NCI-H69 (cell line): ENCODE measurements at regions not wholly inside any gene's neighbourhood (a gene's known extent, or its start where the extent isn't known, plus 50 kb on each side); places are given as distances from the start of the nearest gene placed in this dataset.

Source experiments
- DNase-seq: peaks from one replicate; lab custom pipeline; 2025; lab: John Stamatoyannopoulos, UW

DNA sequence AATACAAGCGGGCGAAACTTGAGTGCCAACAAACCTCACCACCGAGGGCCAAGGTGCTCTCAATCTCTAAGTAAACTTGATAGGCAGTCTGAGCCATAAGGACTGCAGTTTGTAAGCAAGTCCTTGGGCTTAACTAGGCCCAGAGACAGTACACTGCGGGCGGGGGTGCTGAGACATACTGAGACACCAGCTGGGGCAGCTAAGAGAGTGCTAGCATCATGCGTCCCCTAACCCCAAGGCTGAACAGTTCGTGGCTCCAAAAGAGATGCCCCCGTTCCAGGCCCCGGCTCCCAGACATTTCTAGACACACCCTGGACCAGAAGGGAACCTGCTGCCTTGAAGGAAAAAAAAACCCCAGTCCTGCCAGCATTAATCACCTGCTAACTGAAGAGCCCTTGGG is 126.8 kb upstream of the PRDX4 start:
- DNase-seq, result no peak

DNA sequence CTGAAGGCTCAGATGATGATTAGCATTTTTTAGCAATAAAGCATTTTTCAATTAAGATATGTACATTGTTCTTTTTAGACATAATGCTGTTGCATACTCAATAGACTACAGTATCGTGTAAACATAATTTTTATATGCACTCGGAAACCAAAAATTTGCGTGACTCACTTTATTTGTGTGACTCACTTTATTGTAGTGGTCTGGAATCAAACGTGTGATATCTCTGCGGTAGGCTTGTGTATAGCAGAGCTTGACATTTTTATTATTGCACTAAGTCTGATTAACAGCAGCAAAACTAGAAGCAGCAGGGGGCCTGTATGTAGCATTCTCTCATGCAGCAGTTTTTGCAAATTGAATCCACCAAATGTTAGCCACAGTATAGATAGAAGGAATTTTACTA is 119.1 kb upstream of the PRDX4 start:
- DNase-seq, result no peak

DNA sequence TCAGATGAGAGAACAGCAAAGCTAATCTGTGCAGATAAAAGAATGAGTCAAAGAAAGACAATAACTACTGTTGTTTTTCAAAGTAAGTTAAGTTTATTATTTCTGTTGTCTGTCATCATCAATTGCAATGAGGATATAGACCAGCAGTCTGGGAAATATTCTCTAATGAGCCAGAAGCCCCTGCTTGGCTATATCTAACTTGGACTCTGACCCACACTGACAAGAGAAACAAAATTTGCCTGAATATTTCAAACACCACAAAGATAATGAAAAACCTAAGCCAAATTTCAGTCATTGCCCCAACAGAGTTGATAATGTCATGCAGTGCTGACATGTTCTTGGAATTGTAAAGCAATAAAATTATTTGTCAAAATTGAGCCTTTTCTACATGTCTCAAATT is 115.0 kb upstream of the PRDX4 start:
- no peak for DNase-seq

DNA sequence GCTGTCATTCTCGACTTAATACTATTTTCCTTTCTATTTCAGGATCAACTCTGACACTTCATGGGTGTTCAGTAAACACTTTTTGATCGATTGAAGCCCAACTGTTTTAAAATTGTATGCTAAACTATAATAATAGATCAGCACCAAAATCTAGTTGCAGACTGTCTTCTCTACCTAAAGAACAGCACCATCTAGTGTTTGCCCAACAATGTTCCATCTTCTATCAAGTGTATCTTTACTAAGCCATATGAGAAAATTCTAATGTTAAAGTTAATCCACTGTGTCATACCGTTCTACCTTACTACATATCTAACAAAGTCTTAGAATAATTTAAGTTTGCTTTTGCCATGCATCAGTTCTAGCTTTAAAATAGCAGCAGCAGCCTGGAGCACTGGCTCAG is 113.0 kb upstream of the PRDX4 start:
- peak; percentile 64 for DNase-seq

DNA sequence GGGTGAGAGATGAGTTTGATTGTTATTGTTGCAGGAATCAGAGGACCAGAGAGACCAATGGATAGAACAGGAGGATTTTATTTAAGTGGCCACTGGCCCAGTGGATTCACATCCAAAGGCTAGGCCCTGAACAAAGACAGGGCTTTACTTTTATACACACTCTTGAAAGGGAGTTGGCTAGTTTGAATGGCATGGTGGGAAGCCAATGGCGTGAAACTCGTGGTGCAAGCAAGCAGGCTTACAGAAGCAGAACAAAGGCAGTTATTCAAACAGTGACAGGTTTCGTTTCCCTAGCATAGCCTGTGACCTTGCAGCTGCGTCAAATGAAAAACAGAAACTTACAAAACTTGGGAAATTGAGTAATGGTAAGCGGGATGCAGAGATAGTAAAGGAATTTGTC is 110.2 kb upstream of the PRDX4 start:
- no peak for DNase-seq

DNA sequence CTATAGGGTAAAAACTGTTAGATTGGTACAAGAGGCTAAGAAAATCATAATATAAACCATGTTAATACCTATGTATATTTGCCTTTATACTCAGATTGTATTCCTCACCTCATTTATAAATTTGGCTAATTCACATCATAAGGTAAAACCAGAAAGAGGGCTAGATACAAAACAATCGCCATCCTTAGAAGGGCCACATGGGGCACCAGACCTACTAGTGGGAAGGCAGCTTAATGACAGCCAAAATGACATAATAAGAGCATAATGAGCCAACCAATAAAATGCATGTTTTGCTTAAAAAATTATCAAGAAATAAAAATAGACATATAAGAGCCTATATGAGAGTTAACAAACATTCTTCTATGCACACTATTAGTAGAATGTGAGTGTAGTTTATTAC is 107.3 kb upstream of the PRDX4 start:
- no peak for DNase-seq

DNA sequence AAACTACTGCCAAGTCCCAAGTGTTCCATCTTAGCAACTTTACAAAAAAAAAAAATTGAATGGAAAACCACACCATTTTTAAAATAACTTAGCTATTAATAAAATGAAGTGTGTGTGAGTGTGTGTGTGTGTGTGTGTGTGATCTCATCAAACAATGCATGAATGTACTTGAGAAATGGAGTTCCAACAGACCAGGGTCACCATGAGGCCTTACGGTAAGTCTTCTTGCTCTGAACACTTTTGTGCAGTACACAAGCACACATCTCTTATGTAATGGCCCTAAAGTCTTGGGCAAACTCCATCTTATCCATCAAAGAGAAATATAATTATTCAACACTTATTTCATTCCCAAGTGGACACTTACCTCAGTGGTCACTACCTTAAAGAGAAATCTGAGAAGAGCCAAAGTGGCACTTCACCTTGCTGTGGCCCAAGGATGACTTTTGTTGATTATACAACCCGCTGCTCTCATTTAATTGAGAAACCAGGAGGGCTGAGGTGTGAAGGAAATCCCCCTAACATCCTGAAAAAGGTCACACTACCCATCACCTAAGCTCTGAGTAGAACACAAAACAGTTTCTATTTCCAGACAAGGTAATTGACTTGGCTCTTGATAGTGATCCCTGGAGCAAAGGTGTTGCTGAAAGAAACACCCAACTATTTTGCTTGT is 96.5 kb upstream of the PRDX4 start:
- no peak for DNase-seq

DNA sequence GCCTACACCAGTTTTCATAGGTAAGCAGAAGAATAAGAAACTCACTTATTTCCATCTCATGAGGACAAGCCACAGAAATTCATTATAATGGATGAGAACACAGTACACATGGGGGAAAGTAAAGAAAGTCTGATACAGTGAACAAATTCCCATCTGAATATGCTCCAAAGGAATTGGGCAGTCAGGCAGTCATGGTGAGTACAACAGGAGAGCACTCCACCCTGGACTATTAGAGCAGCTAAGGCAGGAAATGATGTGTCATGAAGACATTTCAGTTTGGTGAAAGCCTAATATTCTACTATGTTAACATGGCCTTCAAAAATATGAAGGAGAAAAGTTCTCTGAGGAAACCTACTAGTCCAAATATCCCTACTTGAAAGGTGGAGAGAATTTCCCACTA is 92.0 kb upstream of the PRDX4 start:
- DNase-seq, result no peak

DNA sequence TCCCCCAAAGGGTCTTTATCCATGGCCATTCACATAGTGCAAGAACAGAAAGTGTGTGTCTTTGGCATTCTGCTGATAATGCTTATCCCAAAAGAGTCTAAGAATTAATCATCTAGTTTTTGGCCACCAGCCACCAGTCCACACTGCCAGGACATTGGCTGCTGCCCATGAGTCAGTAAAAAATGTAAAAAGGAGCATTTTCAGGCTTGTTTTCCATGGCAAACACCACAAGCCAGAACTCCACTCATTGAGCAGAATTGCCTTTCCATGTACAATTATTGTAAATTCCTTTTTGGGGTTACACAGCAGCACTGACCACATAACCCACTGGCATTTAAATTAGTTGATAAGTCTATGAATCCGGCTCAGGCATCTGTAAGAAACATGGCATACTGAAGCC is 89.2 kb upstream of the PRDX4 start:
- no peak for DNase-seq

DNA sequence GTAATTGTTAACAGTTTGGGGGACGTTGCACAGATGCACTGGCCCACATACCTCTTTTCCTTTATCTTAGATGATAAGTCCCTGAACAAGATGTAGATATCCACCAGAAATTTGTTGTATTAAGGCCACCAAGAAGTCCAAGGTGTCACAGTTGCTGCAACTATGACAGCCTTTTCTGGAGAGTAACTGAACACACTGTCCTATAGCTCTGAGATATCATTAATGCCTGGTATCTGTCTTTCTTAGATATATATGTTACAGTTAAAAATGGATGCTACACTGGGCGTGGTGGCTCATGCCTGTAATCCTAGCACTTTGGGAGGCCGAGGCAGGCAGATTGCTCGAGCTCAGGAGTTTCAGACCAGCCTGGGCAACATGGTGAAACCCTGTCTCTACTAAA is 77.8 kb upstream of the PRDX4 start:
- DNase-seq, result no peak

DNA sequence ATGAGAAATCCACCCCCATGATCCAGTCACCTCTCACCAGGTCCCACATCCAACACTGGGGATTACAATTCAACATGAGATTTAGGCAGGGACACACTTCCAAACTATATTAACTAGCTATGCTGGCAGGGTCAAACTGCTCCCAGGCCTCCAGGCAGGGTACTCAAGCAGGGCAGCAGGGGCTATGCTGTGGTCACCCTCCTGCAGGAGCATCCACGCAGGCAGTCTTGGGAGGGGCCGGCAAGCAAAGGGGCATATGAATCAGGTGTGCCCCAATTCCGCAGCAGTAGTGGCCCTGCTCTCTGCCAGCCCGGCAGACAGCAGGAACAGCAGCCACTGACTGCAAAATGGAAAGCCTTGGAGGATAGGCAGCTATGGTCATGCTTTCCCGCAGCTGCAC is 74.6 kb upstream of the PRDX4 start:
- no peak for DNase-seq

DNA sequence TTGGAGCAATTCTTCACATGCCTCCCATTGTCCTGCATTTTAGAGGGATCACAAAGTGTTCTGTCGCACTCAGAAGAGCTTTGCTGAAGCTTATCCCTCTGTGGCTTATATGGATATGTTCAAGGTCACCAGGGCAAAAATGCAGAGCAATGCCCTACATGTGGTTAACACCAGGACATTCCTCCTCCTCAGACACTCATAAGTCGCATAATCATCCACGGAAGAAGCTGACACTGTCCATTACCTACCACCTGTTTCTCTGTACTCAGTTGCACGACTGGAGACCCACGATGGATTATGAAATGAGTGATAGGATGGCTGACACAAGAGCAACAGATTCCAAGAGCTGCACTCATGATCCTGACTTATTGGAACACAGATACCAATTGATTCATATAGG is 68.7 kb upstream of the PRDX4 start:
- no peak for DNase-seq

DNA sequence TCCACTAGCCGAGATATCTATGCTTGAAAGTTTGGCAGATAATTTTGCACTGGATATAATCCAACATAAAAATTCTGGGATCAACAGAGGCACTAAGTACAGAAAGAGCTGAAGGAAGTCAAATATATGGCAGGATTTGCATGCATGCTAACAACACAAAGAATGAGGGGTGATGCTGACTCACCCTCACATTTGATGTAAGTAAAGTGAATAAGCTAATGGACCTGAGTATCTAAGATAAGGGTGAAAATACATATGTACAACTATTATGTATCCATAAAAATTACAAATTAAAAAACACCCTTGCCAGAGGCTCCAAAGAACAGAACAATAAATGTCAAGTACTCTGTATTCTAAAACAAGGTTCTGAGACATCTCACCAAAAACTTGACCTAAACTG is 63.8 kb upstream of the PRDX4 start:
- no peak for DNase-seq

DNA sequence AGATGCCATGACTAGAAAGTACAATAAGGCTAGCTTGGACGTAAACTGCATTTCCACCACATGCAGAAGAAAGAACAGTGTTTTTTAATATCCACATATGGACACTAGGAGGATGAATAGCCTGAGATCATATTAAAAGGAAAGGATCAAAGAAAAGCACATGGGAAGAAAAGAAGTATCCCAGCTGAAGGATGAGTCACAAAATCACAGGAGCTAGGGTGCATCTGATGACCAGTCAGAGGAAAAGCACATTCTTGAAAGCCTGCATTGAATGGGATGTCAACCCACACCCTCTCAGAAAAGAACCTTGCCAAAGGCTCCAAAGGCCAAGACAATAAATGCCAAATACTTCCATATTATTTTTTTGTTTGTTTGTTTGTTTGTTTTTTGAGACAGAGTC is 56.8 kb upstream of the PRDX4 start:
- no peak for DNase-seq

DNA sequence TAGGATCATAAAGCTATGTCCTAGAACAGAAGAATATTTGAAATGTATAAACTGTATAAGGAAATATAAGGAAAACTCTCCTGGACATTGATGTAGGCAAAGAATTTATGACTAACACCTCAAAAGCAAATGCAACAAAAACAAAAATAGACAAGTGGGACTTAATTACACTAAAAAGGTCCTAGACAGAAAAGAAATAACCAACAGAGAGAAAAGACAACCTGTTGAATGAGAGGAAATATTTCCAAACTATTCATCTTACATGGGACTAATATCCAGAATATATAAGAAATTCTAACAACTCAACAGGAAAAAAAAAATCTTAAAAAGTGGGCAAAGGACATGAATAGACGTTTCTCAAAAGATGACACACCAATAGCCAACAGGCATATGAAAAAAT is 54.4 kb upstream of the PRDX4 start:
- no peak for DNase-seq

DNA sequence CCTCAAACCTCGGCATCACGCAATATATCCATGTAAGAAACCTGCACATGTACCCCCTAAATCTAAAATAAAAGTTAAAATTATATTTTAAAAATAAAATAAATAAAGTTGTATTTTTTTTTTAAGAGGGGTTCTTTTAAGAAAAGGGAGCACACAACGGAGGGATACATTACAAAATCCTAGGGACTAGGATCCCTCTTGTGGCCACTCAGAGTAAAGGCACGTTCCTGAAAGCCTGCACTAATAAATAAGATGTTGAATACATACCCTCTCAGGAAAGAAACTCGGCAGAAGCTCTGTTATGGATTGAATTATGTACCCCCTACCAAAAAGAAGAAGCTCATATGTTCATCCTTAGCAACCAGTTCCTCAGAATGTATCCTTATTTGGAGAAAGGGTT is 50.9 kb upstream of the PRDX4 start:
- peak; percentile 28 for DNase-seq
